Hematopoietic multipotent progenitor cell treated with erythropoietin and hydrocortisone succinate and interleukin-3 and kit ligand, for 8 days (in vitro differentiated cells): ENCODE measurements at regions not wholly inside any gene's neighbourhood (a gene's known extent, or its start where the extent isn't known, plus 50 kb on each side); places are given as distances from the start of the nearest gene placed in this dataset.
A peak's percentile ranks its signal among the peaks of the same experiment; 100 is the strongest.

Experiments used
- DNase-seq: peaks from one replicate; pipeline ENCODE4 v3.0.0-alpha.2; 2015

DNA sequence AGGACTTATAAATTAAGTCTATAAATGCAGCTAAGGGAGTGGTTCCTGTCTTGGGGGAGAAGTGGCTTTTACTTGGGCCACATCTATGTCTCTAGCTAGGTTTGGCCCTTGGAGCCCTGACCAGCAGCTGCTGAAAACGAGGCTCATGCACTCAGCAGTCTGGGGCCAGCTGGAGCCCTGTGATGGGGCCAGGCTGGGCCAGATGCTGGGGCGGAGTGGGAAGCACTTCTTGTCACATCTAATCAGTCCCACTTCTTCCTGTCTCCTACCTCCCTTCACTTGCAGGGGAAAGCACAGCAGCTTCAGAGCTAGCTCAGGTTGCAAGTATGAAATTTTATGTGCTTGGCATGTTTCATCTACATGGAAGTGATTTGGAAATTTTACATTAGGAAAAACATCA, 209.9 kb upstream of the ROPN1 start:
- no peak for DNase-seq

GRCh38 chr3:124202754-124203153, 210.8 kb upstream of the ROPN1 start:
- DNase-seq: no peak

- no peak for DNase-seq
Measured at GRCh38 chr3:124203292-124203691, 211.4 kb upstream of the ROPN1 start.

- no peak for DNase-seq
Measured at GRCh38 chr3:124206225-124207055, 214.5 kb upstream of the ROPN1 start.

GRCh38 chr3:124207077-124207476, 215.2 kb upstream of the ROPN1 start:
- DNase-seq: no peak

DNA sequence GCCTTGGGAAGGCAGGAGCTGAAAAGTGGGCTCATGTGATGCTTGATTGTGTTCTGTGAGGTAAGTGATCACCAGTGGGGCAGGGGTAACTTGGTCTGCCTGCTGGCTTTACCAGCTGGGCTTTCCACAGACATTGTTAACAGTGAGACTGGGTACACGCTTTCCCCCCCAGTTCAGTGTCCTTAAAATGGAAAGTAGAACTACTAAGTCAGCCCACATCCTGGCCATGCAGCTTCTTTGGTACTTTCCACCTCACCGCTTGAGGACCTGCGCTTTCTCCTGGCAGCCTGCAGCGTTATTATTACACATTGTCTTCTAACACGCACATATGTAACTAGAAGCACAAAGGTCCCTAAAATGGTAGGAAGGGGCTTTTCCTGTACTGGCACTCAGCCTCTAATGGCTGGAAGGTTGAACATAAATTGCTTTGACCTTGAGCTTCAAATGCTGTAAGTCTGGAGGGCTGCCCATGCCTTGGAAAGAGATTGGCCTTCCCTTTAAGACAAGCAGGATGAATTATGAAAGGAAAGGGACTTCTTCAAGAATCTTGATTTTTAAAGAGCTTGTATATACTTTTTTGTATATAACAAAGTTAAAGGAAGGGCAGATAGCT, 216.1 kb upstream of the ROPN1 start:
- DNase-seq: no peak

DNA sequence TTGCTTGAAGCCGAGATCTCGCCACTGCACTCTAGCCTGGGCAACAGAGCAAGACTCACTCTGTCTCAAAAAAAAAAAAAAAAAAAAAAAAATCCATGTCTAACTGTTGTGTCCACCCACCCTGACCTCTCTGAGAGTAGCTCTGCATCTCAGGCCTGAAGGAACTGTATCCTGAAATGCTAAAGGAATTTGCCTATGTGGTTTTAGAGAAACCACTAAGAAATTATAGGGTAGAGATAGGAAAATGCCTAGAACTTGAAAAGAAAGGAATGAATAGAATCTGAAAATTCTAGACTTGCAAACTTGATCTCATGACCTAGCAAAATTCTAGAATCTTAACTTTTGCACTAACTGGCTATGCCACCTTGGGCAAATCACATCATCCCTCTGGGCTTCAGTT, 217.5 kb upstream of the ROPN1 start:
- no peak for DNase-seq

DNA sequence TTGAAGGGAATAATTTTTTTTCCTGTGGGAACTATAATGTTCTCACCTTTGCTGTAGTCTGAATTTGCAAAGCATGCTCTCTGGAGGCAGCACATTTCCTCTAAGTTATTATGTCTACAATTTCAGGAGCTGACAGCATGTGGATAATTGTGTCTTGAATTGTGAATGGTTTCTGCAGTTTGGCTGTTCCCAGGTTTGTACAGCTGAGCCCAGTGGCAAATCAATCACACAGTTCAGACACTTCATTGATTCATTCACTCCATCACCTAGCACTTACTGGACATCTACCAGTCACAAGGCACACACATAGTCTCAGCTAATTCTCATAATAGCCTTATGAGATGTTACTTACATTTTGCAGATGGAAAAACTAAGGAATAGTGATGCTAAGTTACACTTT, 219.0 kb upstream of the ROPN1 start:
- DNase-seq: no peak

DNA sequence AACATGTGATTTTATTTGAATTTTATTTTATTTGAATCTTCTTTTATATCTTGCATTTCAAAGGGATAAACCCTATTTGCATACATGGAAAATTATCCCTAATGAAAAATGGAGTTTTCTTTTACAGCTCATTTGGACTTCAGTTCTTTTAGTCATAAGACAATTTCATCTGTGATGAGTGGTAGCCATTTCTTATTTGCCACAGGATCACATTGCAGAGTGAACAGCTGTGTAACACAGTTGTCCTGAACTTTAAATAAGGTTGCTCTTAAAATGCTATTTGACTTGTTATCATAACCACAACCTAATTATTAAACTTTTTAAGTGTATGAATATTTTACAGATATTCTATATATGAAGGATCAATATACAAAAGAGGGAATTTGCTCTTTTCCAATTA, 221.7 kb upstream of the ROPN1 start:
- no peak for DNase-seq

- DNase-seq: peak; percentile 64
Measured at GRCh38 chr3:124217542-124217941, 225.6 kb upstream of the ROPN1 start.

DNA sequence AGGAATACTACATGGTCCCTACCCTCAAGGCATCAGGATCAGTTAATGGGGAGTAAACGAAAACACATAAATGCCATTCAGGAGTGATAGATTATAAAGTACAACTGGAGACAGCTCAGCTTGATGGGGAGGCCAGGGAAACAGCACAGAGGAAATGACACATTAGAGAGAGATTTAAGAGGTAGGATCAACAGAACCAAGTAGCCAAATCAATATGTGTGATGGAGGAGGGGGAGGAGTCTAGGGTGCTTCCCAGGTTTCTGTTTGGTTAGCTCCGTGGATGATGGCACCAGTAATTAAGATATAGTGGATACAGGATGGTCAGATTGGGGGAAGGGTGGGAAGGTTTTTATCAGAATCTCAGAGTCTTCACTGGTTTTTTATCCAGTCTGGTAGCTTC, 229.5 kb upstream of the ROPN1 start:
- DNase-seq: no peak

- DNase-seq: no peak
Measured at GRCh38 chr3:124223853-124224252, 231.9 kb upstream of the ROPN1 start.

GRCh38 chr3:124227150-124227630, 235.3 kb upstream of the ROPN1 start:
- DNase-seq: no peak

DNA sequence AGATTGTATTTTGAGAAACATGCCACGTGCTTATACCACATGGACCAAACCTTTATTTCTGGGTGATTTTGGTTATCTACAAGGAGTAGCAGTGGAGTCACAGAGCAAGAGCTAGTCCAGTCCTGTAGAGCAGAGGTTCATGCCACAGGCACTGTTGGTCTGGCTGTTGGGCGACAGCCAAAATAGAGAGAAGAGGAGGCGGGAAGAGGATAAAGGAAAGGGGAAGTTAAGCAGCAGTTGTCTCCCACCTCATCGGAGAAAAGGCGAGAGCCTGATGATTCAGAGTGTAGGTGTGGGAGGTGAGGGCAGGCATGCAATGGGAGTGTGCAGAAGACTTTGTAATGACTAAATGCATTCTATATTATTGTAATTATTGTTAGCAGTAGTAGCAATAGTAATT, 237.5 kb upstream of the ROPN1 start:
- no peak for DNase-seq

DNA sequence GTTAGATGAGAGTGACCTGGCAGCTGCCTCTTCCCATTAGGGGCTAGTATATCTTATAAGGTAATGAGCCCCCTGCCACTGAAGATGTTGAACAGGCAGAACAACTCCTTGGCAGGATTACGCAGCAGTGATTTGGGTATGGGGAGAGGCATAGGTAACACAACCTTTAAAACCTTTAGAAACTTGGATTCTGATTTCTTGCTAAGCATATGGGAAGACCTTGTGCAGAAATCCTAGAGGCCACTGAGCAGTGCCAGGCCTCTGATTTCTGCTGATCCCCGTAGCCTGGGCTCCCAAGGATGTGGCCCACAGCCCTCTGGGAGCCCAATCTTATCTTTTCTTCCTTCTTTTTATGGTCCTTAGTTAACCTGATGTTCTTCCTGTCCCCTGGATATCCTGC, 237.9 kb upstream of the ROPN1 start:
- DNase-seq: no peak

GRCh38 chr3:124230432-124230831, 238.5 kb upstream of the ROPN1 start:
- no peak for DNase-seq

- no peak for DNase-seq
Measured at GRCh38 chr3:124230998-124231397, 239.1 kb upstream of the ROPN1 start.

- DNase-seq: no peak
Measured at GRCh38 chr3:124234852-124235252, 242.9 kb upstream of the ROPN1 start.

DNA sequence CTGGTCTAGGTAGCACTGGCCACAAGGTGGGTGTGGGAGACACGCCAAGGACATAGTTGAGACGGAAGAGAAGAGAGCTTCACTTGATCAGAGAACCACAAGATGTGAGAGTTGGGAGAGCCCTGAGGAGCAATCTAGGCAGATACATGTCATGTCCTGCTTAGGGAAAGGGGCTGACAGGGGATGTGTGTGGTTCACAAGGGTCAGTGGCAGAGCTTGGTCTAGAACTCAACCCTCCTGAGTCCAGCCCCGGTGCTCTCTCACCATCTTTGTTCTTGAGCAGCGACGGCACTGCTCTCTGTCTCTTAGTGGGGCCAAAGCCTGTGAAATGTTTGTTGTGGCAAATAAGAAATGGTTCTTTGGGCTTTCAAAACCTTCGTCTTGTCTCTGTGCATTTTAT, 243.5 kb upstream of the ROPN1 start:
- DNase-seq: no peak

DNA sequence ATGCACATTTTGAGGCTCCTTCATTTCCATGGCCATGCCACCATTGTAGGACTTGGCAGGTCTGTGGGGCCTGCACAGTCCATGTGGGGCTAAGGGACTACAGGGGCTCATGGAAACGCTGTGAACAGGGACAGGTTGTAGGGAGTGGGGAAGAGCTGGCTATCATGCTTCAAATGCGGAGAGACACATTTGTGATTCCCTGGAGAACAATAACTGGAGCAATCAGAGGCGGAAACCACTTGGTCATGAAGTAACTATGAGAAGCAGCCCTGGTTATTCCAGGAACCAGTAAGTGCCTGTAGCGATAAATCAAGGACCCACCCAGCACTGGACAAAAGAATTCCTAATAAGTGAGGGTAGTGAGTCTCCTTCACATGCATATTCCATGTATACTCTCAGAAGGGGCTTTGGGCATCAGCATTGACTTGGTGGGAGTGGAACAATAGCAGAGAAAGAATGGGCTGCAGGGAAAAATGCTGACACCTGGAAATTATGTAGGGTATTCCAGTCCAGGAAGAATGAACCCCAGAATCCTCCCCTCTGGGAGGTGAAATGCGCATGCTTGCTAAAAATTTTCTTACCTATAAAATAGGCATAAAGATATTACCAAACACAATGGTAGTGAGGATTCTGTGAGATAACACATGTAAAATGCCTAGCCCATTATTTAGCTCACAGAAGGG, 251.4 kb upstream of the ROPN1 start:
- DNase-seq: no peak

DNA sequence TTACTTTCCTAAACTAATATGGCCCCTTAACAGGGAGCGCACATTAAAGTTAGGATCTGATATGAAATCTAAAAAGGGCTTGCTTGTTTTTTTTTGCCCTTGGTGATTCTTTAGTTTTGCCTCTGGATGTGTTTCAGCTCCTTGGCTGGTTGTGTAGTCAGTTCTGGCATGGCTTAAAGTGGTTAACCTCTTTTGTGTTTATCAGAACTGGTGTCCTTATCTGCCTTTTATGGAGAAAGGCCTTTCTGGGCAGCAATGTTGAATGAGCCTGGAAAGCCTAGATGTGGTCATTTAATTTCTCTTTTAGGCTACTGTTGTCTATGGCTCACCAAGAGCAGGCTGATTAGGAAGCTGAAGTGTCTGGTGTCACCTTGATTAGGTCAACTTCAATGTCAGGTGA, 254.5 kb upstream of the ROPN1 start:
- DNase-seq: peak; percentile 13

DNA sequence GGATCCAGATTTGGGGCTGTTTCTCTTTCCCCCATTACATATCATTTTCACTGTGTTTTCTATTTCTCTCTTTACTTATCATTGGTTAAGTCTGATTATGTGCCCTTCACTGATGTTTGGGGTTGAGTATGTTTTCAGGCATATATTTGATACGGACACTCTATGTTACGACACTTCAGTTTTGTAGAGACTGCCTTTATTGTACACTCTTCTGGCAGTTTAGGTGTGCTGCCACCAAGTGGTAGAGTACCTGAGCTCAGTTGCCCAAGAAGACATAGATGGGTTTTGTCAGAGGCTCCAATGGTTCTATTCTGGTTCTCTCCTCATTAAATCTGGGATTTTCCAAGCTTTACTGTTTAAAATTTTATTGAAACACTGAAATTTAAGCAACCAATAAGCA, 255.0 kb upstream of the ROPN1 start:
- DNase-seq: peak; percentile 11

- DNase-seq: no peak
Measured at GRCh38 chr3:124248471-124249028, 256.6 kb upstream of the ROPN1 start.

- DNase-seq: no peak
Measured at GRCh38 chr3:124249038-124249437, 257.1 kb upstream of the ROPN1 start.
